ENCODE measurements at regions not wholly inside any gene's neighbourhood (a gene's known extent, or its start where the extent isn't known, plus 50 kb on each side); places are given as distances from the start of the nearest gene placed in this dataset.

DNA sequence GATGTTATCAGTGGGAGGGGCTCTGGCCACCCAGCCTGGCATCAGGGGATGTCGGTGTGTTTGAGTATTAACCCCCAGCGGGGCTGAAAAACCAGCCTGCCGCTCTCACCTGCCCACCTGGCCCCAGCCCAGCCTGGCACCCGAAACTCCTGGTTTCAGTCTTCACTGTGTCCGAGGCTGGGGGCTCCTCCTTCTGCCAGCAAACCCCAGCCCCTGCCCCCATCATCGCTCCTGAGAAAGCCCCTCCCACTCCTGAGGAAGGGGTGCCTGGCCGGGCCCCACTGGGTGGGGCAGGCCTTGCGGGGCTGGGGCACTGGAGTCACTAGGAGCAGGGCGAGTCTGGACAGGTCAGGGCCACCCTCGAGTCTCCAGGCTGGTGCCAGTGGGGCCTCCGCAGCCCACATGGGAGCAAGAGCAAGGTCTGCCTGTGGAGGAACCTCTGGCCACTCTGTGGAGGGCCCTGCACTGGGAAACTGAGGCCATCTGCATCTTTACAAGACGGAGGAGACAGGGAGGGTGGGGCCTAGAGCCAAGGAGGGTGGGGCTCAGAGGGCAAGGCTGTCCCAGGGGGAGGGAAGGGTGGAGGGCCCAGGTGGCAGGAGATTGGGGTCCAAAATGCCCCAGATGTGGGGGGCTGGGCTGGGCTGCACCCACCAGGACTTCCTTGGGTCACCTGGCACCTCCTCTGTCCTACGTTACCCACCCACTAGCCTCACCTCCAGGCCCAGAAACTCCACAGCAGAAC lies 51.5 kb upstream of the NOTCH1 start:
- DNase-seq (ENCODE audit: low spot score): no peak

DNA sequence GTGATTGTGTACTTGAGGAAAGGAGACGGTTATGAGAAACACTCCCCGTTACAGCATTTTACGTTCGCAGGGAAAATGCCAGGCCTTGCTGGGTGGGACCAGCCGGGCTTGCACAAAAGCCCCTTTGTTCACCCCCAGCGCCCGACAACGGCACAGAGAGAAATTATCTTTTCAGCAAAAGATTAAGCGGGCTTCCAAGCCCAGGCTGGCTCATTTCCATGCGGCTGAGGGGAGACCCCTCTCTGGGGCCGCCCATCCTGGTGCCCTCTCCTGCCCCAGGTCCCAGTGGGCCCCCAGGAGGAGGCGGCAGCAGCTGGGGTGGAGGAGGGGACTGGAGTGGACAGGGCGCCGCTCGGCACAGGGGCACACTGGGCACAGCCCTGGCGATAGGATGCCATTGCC lies 50.8 kb upstream of the NOTCH1 start:
- DNase-seq (ENCODE audit: low spot score): peak; percentile 87

DNA sequence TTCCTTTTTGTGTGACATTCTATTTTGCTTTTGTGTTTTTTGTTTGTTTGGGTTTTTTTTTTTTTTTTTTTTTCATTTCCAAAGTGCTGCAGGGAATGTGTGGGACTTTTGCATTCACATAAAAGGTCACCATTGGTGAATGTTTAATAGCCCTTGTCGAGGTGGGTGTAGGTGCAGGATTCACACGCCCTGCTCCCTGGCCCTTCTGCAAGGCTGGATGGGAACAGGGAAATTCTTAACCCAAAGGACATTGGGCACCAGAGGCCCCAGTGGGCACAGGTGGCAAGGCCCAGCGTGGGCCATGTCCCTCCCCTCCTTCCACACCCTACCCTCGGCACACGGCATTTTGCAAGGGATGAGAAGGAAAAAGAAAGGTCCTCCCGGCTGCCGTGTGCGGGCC lies 50.4 kb upstream of the NOTCH1 start:
- no peak for DNase-seq (ENCODE audit: low spot score)

DNA sequence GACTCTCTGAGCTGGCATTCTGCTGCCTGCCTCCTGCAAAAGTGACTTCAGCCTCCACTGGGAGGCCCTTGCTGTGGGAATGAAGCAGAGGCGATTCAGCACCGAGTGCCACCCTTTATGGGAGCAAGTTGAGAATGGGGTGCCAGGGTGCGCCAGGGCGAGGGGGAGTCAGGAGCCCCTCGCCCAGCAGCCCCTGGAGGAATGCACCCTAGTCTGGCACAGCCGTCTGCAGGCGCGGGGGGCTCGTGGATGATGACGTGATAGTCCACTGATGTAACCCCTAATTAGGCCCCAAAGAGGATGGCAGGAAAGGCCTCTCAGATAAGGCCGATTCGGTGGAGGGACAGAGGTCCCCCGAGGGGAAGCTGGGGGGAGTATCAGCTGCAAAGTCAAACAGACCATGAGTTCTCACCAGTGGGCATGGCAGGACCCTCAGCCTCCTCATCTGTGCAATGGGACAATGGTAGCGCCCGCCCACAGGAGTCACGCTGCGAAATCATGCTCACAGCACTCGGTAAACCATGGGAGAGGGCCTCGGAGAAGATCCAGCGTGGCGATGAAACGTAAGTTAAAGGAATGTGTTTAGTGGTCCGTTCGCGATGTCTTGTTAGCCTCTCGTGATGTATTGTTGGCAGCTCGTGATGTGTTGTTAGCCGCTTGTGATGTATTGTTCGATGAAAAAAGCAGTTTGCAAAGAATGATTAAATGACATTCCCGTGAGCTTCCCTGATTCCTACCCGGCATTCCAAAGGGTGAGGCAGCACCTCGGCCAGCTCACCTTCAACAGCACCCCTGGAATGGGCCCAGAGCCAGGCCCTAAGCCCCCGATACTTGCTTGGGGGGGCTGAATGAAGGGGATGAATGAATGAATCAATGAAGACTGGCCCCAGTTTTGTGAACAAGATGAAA lies 49.7 kb upstream of the NOTCH1 start:
- DNase-seq (ENCODE audit: low spot score): no peak
